A673 (cell line): ENCODE measurements at regions not wholly inside any gene's neighbourhood (a gene's known extent, or its start where the extent isn't known, plus 50 kb on each side); places are given as distances from the start of the nearest gene placed in this dataset.

ENCODE experiments used
- CTCF ChIP-seq: fragments of 300-800, 200-600 bp; sonication (generic); conservative IDR thresholded peaks from 2 replicates; pipeline ENCODE4 v1.5.1; 2017; ENCODE audit warnings: low read depth, mild to moderate bottlenecking, antibody characterized with exemption, low read length, moderate library complexity, mixed read lengths
- EZH2 ChIP-seq: fragments of 200-600 bp; sonication (generic); IDR thresholded peaks from 2 replicates; pipeline ENCODE4 v1.6.1; 2017; ENCODE audit warnings: borderline replicate concordance, low read depth, mild to moderate bottlenecking, mixed read lengths, antibody characterized with exemption, low read length; ENCODE audit not compliant: poor library complexity, severe bottlenecking

DNA sequence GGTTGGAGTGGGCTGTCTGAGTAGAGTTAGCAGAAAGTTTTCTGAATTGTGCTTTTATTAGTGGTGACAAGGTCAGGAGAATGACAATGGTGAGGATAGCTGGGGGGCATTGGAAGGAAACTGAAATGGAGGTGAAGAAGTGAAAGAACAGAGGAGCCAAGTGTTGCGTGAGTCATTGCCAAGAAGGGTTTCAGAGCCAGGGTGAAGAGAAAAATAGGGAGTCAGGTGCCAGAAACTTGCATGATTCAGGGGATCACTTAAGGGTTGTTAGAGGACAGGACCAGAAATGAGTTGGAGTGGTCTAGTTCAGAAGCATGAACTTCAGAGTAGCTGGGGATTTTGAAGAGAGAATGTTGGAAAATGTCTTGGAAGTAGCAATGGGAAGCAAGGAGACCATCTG, 86.0 kb upstream of the GALNT15 start:
- TF ChIP-seq CTCF: no peak
- no peak for TF ChIP-seq EZH2
